HEK293 (cell line): ENCODE measurements at regions not wholly inside any gene's neighbourhood (a gene's known extent, or its start where the extent isn't known, plus 50 kb on each side); places are given as distances from the start of the nearest gene placed in this dataset.

Source experiments
- KLF17 ChIP-seq: fragments of 450-650 bp; formaldehyde crosslinking; IDR thresholded peaks from 2 replicates; pipeline ENCODE4 v1.5.1; 2016; ENCODE audit warnings: missing biosample characterization, missing genetic modification characterization
- ZBTB6 ChIP-seq: fragments of 450-650 bp; formaldehyde crosslinking; IDR thresholded peaks from 2 replicates; pipeline ENCODE4 v1.5.1; 2017; ENCODE audit warnings: missing biosample characterization, missing genetic modification characterization
- ZNF133 ChIP-seq: fragments of 450-650 bp; formaldehyde crosslinking; IDR thresholded peaks from 2 replicates; pipeline ENCODE4 v1.5.1; 2016; ENCODE audit warnings: missing biosample characterization, missing genetic modification characterization
- ZNF510 ChIP-seq: fragments of 450-650 bp; formaldehyde crosslinking; IDR thresholded peaks from 2 replicates; pipeline ENCODE4 v1.5.1; 2018; ENCODE audit warnings: mild to moderate bottlenecking, missing genetic modification characterization, missing biosample characterization; ENCODE audit not compliant: insufficient replicate concordance
- ZSCAN5A ChIP-seq: fragments of 450-650 bp; formaldehyde crosslinking; IDR thresholded peaks from 2 replicates; pipeline ENCODE4 v1.5.1; 2016; ENCODE audit warnings: missing biosample characterization, missing genetic modification characterization

GRCh38 chr4:62256479-62256878, 1056.4 kb downstream of the ADGRL3 start:
- TF ChIP-seq ZNF510 (tag by site-specific recombination) (no peak), ZNF133 (no peak), ZSCAN5A (tag by site-specific recombination) (no peak), ZBTB6 (tag by site-specific recombination) (no peak), KLF17 (no peak)
